ENCODE measurements at regions not wholly inside any gene's neighbourhood (a gene's known extent, or its start where the extent isn't known, plus 50 kb on each side); places are given as distances from the start of the nearest gene placed in this dataset.

DNA sequence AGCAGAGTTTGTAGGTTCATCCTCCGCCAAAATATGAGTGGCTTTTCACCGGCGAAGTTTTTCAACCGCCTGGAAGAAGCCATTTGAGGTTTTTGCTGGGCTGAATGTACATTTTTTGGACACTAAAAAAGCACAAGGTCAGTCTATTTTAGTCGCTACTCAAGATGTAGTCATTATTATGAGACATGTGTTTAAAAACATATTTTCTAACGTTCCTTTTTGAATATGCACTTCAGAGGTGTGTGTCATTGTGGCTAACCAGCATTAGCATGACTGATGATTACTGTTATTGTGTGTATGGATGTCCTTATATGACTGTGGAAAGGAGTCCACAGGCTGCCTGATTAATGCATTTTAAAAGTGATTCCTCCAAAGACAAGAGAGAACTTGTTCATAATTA lies 605.4 kb downstream of the INHBA start:
- TF ChIP-seq POLR2A (IDR thresholded peaks at IDR 0.05; ENCODE audit: low read depth) (no peak), CTCF (IDR thresholded peaks at IDR 0.05) (no peak), POLR2AphosphoS5 (IDR thresholded peaks at IDR 0.05) (no peak)
